ENCODE measurements at regions not wholly inside any gene's neighbourhood (a gene's known extent, or its start where the extent isn't known, plus 50 kb on each side); places are given as distances from the start of the nearest gene placed in this dataset.

DNA sequence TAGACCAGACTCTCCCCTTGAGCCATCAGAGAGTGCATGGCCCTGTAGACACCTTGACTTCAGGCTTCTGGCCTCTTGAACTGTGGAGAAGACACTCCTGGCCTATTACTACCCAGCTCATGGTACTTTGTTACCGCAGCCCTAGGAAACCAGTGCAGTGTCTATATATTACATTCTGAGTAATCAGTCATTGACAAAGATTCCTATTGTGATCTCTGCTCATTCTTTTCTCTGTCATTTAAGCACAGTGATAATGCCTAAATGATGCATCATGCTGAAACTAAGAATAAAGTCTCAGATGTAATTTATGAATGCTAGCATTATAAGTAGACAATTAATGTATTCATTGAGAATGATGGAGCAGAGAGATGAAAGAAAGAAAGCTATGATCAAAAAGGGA lies 603.5 kb downstream of the SOCS6 start:
- TF ChIP-seq, protein P1, sequence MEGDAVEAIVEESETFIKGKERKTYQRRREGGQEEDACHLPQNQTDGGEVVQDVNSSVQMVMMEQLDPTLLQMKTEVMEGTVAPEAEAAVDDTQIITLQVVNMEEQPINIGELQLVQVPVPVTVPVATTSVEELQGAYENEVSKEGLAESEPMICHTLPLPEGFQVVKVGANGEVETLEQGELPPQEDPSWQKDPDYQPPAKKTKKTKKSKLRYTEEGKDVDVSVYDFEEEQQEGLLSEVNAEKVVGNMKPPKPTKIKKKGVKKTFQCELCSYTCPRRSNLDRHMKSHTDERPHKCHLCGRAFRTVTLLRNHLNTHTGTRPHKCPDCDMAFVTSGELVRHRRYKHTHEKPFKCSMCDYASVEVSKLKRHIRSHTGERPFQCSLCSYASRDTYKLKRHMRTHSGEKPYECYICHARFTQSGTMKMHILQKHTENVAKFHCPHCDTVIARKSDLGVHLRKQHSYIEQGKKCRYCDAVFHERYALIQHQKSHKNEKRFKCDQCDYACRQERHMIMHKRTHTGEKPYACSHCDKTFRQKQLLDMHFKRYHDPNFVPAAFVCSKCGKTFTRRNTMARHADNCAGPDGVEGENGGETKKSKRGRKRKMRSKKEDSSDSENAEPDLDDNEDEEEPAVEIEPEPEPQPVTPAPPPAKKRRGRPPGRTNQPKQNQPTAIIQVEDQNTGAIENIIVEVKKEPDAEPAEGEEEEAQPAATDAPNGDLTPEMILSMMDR (IDR thresholded peaks at IDR 0.05; ENCODE audit: extremely low read depth, missing control alignments), result no peak
- DNase-seq (ENCODE audit: low spot score), result no peak

DNA sequence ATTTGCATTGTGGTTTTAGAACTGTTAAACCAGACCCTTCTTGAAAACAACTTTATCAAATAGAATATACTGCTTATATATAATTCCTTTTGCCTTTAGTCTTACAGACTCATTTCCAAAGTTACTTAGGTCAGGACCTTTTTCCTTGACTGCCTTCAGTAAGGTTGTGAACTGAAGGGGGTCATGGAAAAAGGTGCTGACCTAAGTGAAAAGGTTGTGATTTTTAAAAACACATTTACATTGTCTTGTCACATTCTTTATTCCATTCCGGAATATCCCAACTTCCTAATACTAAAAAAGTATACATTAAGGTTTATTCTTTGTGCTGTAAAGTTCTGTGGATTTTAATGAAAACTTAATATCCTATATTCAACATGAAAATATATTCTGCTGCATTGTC lies 581.4 kb downstream of the SOCS6 start:
- TF ChIP-seq, protein P1 (IDR thresholded peaks at IDR 0.05; ENCODE audit: extremely low read depth, missing control alignments), result no peak
- no peak for DNase-seq (ENCODE audit: low spot score)

DNA sequence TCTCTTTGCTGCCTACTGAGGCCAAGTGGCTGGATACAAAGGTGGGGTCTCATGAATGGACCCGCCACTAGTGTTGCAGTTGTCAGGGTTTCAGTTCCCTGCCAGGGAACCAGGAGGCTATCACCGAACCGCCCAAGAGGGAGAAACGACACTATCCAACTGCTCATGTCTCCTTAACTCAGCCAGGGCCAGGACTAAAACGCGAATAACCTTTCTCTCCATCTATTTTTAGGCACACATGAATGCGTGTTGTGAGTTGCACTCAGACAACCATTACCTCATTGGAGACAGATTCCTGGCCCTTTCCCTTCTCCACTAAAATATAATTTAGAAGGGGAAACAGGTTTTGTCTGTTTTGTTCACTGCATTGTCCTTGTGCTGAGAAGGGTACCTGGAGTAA lies 559.5 kb downstream of the SOCS6 start:
- TF ChIP-seq, protein P1 (IDR thresholded peaks at IDR 0.05; ENCODE audit: extremely low read depth, missing control alignments), result no peak
- DNase-seq (ENCODE audit: low spot score), result no peak

DNA sequence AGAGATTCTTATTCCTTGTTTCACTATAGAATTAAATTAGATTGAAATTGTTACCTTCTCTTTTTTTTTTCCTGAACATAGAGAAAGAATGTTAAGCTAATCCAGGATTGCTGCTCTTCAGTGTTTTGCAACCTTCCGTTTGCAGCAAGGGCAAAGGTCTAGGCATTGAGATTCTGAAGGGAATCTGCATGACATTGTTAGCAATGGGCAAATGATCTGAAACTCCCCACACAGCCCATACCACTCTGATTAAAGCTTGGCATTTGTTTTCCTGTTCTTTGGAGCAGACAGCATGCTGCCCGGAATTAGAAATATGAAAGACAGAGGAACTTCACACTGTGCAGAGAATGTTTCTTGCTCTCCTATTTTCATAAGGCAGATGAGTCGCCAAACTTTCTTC lies 551.8 kb downstream of the SOCS6 start:
- TF ChIP-seq, protein P1 (IDR thresholded peaks at IDR 0.05; ENCODE audit: extremely low read depth, missing control alignments), result no peak

DNA sequence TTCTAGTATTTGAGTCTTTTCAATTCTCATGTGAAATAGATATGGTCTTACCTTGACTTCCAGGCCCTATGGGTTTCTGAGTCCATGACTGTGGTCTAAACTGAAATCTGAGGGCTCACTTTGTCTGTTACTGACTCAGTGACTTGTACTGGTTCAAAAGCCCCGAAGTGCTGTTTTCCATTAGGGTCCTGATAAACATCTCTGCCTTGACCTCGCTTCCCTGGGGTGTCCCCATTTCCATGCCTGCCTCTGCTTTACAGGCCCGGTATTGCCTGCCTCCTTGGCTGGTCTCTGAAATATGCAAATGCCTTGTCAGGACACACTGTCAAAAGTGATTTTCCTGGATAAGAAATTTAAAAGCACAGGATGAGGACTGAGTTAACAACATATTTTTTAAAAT lies 538.8 kb downstream of the SOCS6 start:
- DNase-seq (ENCODE audit: low spot score), result no peak
- TF ChIP-seq, protein P1 (IDR thresholded peaks at IDR 0.05; ENCODE audit: extremely low read depth, missing control alignments), result no peak

More for the DNA sequence above, 551.8 kb downstream of the SOCS6 start:
- no peak for DNase-seq (ENCODE audit: low spot score)

DNA sequence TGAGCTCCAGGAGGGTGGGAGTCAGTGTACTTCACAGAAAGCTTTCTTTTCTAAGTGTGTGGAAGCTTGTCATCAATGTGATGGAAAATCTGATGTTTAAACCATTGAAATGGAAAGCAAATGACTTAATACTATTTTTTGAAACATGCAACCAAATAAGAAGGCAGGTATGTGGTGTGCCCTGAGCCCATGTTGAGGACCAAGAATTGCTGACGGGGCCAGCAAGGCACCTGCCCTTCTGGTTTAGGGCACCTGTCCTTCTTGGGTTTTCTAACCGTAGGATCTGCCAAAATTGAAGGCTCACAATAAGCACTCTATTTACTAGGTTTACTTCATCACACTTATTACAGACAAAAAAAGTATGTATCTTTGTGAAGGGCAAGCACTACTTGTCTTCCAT lies 537.7 kb downstream of the SOCS6 start:
- TF ChIP-seq, protein P1 (IDR thresholded peaks at IDR 0.05; ENCODE audit: extremely low read depth, missing control alignments), result no peak
- DNase-seq (ENCODE audit: low spot score), result no peak

DNA sequence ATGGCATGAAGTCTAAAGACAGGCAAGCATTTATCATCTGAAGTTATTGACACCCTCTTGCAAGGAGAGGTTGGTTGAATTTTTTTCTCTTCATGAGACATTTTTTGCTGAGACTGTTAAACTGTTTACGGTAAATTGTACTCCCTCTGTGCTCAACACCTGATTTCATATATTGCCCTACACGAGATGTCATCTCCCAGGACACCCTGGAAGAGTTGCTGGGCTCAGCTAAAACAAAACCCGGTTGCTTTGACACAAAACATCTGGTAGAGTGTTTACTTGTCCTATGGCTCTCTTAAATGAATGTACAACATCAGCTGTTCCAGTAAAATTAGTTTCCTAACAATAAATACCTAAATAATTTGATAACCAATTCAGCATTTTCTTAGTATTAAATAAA lies 533.8 kb downstream of the SOCS6 start:
- TF ChIP-seq, protein P1 (IDR thresholded peaks at IDR 0.05; ENCODE audit: extremely low read depth, missing control alignments), result no peak
- no peak for DNase-seq (ENCODE audit: low spot score)
